HG03139 (cell line): ENCODE measurements at regions not wholly inside any gene's neighbourhood (a gene's known extent, or its start where the extent isn't known, plus 50 kb on each side); places are given as distances from the start of the nearest gene placed in this dataset.

Experiments used
- ATAC-seq: cut with Tn5 transposase; IDR thresholded peaks from one replicate; pipeline ENCODE4 v1.9.1; 2021; ENCODE audit not compliant: unreplicated experiment

GRCh38 chr2:104668631-104669030 is 185.3 kb upstream of the POU3F3 start:
- no peak for ATAC-seq

- no peak for ATAC-seq
Measured at GRCh38 chr2:104673225-104673624, 180.7 kb upstream of the POU3F3 start.

GRCh38 chr2:104678181-104678580 is 175.7 kb upstream of the POU3F3 start:
- no peak for ATAC-seq

- ATAC-seq = no peak
Measured at GRCh38 chr2:104685591-104685990, 168.3 kb upstream of the POU3F3 start.

- ATAC-seq = no peak
Measured at GRCh38 chr2:104687147-104687546, 166.8 kb upstream of the POU3F3 start.

GRCh38 chr2:104690255-104690984 is 163.5 kb upstream of the POU3F3 start:
- ATAC-seq = no peak

- ATAC-seq = no peak
Measured at GRCh38 chr2:104698276-104698675, 155.6 kb upstream of the POU3F3 start.

GRCh38 chr2:104701411-104701911 is 152.5 kb upstream of the POU3F3 start:
- ATAC-seq = no peak

- ATAC-seq = no peak
Measured at GRCh38 chr2:104702031-104702850, 151.7 kb upstream of the POU3F3 start.

GRCh38 chr2:104703669-104704068 is 150.2 kb upstream of the POU3F3 start:
- no peak for ATAC-seq

- no peak for ATAC-seq
Measured at GRCh38 chr2:104704496-104705245, 149.2 kb upstream of the POU3F3 start.

- no peak for ATAC-seq
Measured at GRCh38 chr2:104707056-104707455, 146.9 kb upstream of the POU3F3 start.

GRCh38 chr2:104708967-104709366 is 144.9 kb upstream of the POU3F3 start:
- no peak for ATAC-seq

GRCh38 chr2:104716061-104716460 is 137.9 kb upstream of the POU3F3 start:
- no peak for ATAC-seq

- ATAC-seq = no peak
Measured at GRCh38 chr2:104733226-104733943, 120.5 kb upstream of the POU3F3 start.

GRCh38 chr2:104734937-104735586 is 118.9 kb upstream of the POU3F3 start:
- no peak for ATAC-seq

GRCh38 chr2:104736026-104736425 is 117.9 kb upstream of the POU3F3 start:
- no peak for ATAC-seq

GRCh38 chr2:104741860-104742259 is 112.1 kb upstream of the POU3F3 start:
- no peak for ATAC-seq

- no peak for ATAC-seq
Measured at GRCh38 chr2:104744537-104744936, 109.4 kb upstream of the POU3F3 start.

- no peak for ATAC-seq
Measured at GRCh38 chr2:104745846-104746245, 108.1 kb upstream of the POU3F3 start.
